GM18907 (cell line): ENCODE measurements at regions not wholly inside any gene's neighbourhood (a gene's known extent, or its start where the extent isn't known, plus 50 kb on each side); places are given as distances from the start of the nearest gene placed in this dataset.
"Not testable (repeated sequence)": the region's sequence is repeated elsewhere in the genome, so short reads cannot be mapped to it uniquely, and the experiment has no call there.

Experiments
- ATAC-seq: cut with Tn5 transposase; IDR thresholded peaks from one replicate; pipeline ENCODE4 v1.9.1; 2021; ENCODE audit warnings: mild to moderate bottlenecking, moderate library complexity; ENCODE audit not compliant: unreplicated experiment

- ATAC-seq = no peak
Measured at GRCh38 chr7:153510674-153511073, 541.5 kb upstream of the DPP6 start.

GRCh38 chr7:153514032-153514431, 538.2 kb upstream of the DPP6 start:
- ATAC-seq = no peak

- no peak for ATAC-seq
Measured at GRCh38 chr7:153515359-153515758, 536.8 kb upstream of the DPP6 start.

- ATAC-seq = no peak
Measured at GRCh38 chr7:153518201-153518984, 533.8 kb upstream of the DPP6 start.

- no peak for ATAC-seq
Measured at GRCh38 chr7:153521370-153521769, 530.8 kb upstream of the DPP6 start.

- no peak for ATAC-seq
Measured at GRCh38 chr7:153522261-153522660, 529.9 kb upstream of the DPP6 start.

- no peak for ATAC-seq
Measured at GRCh38 chr7:153523320-153524015, 528.7 kb upstream of the DPP6 start.

- ATAC-seq = no peak
Measured at GRCh38 chr7:153524070-153524601, 528.1 kb upstream of the DPP6 start.

GRCh38 chr7:153529100-153529499, 523.1 kb upstream of the DPP6 start:
- ATAC-seq = no peak

- ATAC-seq = no peak
Measured at GRCh38 chr7:153529651-153530165, 522.5 kb upstream of the DPP6 start.

- ATAC-seq = no peak
Measured at GRCh38 chr7:153530441-153530840, 521.8 kb upstream of the DPP6 start.

GRCh38 chr7:153532326-153532725, 519.9 kb upstream of the DPP6 start:
- no peak for ATAC-seq

- ATAC-seq = no peak
Measured at GRCh38 chr7:153537271-153537670, 514.9 kb upstream of the DPP6 start.

GRCh38 chr7:153541903-153542302, 510.3 kb upstream of the DPP6 start:
- ATAC-seq = no peak

- no peak for ATAC-seq
Measured at GRCh38 chr7:153543232-153543631, 509.0 kb upstream of the DPP6 start.

GRCh38 chr7:153550173-153550572, 502.0 kb upstream of the DPP6 start:
- ATAC-seq = no peak

- ATAC-seq = no peak
Measured at GRCh38 chr7:153564391-153564790, 487.8 kb upstream of the DPP6 start.

- ATAC-seq = no peak
Measured at GRCh38 chr7:153566324-153566723, 485.9 kb upstream of the DPP6 start.

GRCh38 chr7:153567426-153567825, 484.8 kb upstream of the DPP6 start:
- no peak for ATAC-seq

GRCh38 chr7:153569520-153569919, 482.7 kb upstream of the DPP6 start:
- not testable (repeated sequence) for ATAC-seq

- no peak for ATAC-seq
Measured at GRCh38 chr7:153576096-153576495, 476.1 kb upstream of the DPP6 start.

- no peak for ATAC-seq
Measured at GRCh38 chr7:153581419-153581818, 470.8 kb upstream of the DPP6 start.
